Ramos (cell line): ENCODE measurements at regions not wholly inside any gene's neighbourhood (a gene's known extent, or its start where the extent isn't known, plus 50 kb on each side); places are given as distances from the start of the nearest gene placed in this dataset.

Experiments
- in situ Hi-C: fragments of 300-500 bp; cut with MboI; formaldehyde crosslinking; loops from one replicate; pipeline ENCODE4 v1.14.3; 2022; ENCODE audit warnings: low sequenced_read_pairs; ENCODE audit not compliant: unreplicated experiment

DNA sequence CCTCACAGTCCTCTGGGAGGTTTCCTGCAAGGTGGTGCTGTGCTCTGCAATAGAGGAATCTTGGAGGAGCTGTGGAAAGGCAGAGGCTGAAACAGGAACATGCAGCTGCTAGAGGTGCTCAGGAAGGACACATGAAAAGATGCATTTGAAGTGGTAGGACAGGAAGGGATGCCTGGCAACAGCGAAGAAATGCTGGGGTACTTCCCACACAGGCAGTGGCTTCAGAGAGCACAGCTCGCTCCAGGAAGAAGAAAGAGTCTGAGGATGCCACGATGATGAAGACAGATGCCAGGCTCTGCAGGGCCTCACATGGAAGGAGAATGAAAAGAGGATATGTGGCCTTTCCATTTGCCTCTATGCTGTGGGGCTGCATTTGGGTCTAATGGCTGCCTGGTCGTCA lies 77.0 kb upstream of the TMEM72 start:
- in situ Hi-C loops: no loop called here

DNA sequence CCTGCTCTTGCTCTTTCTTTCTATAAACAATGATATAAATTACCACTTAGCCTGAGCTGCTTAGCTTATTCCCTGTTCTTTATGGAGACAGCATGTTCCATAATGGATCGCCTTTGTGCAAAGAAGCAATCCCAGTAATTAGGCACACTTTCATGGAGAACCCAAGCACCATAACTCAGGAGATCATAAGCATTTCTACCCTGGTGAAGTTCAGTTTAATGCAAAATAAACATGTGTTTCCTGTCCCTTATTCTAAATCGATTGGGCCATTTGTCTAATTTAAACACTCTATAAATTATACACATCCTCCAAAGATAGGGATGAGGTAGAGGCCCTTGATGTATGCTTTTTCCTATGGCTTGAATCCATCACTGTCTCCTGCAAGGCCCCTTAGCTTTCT lies 75.8 kb upstream of the TMEM72 start:
- in situ Hi-C loops: no loop called here

- in situ Hi-C loops: no loop called here
Observed at GRCh38 chr10:44843484-44843883, 67.7 kb upstream of the TMEM72 start.

DNA sequence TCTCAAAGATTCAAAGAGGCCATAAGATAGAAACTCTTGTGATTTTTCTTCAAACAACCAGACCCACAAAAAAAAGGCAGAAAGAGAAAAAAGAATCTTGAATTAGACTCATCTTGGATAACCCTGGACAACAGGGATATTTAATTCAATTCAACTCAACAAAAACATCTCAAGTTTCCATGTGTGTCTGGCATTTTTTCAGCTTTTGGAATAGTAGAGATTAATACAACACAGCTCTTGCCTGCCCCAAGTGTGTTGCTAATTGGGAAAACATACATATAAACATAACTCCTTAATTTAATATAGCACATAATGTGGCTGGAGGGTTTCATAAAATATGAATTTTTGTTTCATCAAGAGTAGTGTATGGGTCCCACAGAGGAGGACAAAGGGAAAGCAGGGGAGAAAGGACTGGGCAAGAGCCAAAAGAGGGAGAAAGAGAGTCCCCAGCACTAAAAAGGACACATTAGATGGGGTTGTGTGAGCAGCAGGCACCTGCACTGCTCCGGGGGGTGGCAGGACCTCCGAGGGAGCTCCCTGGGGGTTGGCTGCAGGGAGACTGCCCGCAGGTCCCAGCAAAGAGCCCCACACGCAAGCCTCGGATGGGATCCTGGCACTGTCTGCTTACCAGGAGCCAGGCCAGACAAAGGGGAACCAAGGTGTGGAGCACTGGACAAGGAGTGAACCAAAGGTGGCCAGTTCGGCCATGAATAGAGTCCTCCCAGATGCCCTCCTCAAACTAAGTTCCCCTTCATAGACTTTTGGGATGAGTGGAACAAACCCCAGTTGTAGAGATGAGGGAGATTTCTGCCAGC lies 65.6 kb upstream of the TMEM72 start:
- in situ Hi-C loops: no loop called here

DNA sequence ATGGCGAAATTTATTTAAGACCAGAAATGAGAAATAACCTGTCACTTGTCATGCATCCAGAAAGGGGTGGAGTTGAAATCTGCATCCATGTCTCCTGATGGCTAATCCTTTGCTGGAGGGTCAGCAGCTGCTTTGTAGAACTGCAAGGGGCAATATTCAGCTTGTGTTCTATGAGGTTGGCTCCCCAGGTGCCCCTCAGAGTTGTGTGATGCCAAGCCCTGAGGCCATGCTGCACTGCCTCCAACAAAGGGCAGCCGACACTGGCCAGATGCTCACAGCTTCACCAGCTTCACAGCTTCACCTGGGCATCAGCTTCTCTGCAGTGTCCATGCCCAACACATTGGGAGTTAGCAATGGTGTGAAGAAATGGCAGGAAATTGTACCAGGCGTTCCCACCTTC lies 64.0 kb upstream of the TMEM72 start:
- in situ Hi-C loops: no loop called here

- in situ Hi-C loops: no loop called here
Observed at GRCh38 chr10:44848211-44848610, 62.9 kb upstream of the TMEM72 start.

- in situ Hi-C loops: no loop called here
Observed at GRCh38 chr10:44849936-44850335, 61.2 kb upstream of the TMEM72 start.

- in situ Hi-C loops: no loop called here
Observed at GRCh38 chr10:44850356-44850934, 60.7 kb upstream of the TMEM72 start.

DNA sequence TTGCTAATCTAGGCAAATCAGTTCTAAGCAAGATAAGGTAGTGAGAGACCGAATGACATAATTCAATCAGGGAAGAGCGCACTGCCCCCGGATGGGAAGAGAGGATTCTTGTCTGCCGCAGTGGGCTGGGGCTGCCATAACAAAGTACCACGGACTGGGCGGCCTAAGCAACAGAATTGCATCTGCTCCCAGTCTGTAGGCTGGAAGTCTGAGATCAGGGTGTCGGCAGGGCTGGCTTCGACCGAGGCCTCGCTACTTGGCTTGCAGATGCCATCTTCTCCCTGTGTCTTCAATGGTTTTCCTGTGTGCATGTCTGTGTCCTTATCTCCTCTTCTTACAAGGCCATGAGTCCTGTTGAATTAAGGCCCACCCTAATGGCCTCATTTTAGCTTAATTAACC lies 59.7 kb upstream of the TMEM72 start:
- in situ Hi-C loops: no loop called here

DNA sequence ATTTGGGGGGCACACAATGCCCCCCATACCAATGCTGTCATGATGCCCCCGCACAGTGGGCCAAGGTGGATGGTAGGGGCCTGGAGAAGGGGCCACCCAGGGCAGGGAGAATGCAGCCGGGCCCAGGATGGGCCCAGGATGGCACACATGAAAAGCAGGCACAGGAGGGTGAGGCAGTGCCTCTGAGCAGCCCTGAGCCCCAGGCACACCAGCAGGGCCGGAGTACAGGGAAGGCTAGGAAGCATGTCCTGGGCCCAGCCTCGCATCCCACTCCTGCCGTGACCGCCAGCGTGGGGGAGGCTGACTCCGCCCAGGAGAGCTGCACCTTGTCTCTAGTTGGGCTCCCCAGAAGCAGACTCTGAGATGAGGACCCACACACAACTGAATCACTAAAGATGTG lies 59.3 kb upstream of the TMEM72 start:
- in situ Hi-C loops: no loop called here

DNA sequence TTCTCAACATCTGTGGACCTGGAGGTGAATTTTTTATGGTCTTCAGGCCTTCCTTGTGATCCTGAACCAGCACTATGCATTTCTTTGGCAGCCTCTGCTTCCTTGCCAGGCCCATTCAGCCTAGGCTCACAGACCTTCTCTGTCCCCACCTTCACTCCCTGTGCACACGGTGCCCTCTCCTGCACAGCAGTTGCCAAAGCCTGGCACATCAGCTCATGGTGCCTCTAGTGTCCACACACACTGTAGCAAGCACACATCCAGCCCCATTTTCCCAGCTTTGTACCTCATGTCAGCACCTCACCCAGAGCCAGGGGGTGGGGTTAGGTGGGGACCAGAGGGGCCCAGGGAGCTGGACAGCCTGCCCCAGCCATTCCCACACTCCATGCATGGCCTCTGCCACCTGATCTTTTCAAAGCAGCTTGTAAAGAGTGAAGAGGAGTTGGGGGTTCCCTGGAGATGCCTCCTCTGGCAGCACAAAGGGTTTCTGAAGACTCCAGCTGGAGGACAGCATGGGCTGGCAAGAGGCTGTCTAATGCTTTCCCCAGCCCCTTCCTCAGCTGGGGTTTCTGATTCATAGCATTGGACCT lies 57.9 kb upstream of the TMEM72 start:
- in situ Hi-C loops: no loop called here

- in situ Hi-C loops: no loop called here
Observed at GRCh38 chr10:44853796-44854195, 57.3 kb upstream of the TMEM72 start.

DNA sequence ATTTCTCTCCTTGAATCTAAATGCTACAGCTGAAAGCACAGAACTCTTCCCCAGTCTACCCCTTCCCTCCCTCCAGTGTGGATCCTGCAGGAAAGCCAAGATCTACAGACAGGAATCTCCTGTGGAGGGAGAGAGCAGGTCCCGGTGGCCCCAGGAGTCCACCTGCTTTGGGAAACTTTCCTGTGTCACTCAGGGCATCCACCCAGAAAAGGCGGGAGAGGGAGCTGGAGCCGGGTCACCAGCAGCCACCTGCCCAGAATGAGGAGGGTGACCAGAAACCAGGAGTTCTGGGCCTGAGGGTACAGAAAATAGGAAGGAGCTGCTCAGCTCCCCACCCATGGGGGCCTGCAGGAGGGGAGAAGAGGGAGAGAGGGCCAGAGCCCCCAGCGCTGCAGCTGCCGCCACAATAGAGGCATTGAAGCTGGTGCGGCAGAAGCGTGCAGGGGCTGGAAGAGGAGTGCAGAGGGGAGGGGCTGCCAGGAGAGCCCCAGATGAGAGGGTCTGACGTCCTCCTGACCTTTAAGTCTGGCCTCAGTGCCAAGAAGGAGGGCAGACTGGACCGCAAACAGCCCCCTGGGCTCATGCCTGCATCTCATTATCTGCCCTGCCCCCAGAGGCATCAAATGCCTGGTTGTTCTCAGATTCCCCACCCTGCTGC lies 56.3 kb upstream of the TMEM72 start:
- in situ Hi-C loops: no loop called here

- in situ Hi-C loops: no loop called here
Observed at GRCh38 chr10:44856696-44857095, 54.4 kb upstream of the TMEM72 start.

DNA sequence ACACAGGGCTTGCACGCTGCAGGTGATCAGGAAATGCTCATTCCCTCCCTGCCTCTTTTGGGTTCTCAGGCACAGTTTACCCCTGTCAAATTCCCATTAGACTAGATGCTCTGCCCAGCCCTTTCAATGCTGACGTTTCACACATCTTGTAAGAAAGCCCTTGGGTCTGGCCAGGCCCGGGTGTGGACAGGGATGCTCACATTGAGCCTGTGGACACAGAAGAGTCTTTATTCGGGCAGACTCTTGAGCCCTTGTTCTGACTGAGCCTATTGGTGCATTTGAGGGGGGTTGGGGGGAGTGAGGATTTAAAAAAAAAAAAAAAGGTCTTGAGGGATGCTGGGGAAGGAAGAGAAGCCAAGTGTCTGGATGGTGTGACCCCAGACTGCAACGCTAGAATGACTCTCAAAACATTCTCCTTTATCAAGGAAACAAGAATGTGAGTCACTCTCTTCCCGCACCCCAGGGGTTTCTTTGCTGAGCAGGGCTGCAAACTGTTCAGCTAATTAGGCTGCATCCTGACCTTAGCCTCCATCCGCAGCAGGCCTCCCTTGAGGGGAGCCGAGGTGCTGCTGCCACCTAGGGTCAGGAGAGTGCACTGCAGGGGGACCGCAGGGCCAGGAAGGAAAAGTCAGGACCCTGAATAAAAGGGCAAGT lies 53.6 kb upstream of the TMEM72 start:
- in situ Hi-C loops: no loop called here

DNA sequence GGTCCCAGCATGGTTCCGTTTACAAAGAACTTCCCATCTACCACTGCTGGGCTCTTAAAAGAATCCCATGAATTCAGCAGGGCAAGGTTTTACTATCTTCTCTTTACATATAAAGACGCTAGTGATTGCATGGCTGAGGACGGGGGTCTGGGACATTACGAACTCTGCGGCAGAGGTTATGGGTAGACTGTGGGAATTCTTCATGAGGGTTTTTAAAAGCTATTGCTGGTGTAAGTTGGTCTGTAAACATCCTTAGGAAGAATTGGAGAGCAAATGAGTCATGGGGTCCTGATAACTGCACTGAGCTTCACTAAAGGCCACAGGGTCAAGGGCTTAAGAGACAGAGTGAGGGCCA lies 53.1 kb upstream of the TMEM72 start:
- in situ Hi-C loops: no loop called here

DNA sequence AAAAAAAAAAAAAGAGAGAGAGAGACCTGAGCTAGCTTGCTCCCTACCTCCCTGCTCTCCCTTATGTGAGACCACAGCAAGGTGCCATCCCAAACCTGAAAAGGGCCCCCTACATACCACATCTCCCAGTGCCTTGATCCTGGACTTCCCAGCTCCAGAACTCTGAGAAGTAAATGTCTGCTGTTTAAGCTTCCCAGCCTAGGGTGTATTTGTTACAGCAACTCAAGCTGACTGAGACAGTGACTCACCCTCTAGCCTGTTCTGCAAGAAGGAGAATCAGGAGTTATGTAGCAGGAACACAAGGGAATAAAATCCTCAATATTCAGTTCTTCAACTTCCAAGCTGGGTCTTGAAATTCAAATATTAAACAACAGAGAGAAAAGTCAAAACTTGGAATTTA lies 52.1 kb upstream of the TMEM72 start:
- in situ Hi-C loops: no loop called here

DNA sequence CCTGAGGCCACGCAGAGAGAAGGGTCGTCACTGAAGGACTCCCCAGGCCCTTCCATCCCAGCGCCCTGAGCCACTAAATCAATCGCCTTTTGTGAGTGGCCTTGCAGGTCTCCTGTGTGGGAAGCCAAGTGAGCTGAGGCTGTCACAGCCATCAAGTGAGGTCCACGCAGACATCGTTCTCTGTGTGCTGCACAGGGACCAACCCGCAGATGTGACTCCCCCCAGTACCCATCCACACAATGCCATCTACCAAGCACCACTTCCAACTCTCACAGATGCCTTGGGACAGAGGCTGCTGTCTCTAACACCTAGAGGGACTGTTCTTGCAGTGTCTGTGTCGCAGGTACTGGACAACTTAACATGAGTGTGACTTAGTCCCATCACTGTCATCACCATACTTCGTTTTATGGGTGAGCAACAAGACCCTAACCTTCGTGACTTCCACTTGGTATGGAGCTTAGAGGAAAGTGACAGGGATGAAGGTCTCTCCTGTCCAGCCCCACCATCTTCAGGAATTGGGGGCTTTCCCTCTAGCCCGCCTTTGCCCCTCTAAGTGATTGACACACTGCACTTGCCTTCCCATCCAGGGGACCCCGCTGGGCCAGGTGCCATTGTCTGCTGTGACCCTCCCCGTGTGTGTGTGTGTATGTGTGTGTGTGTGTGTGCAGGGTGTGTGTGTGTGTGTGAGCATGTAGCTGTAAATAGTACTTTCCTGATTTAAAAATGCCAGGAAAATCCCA lies 51.4 kb upstream of the TMEM72 start:
- in situ Hi-C loops: loop anchor here (10.0 kb wide), 1 partner anchor 1195 kb away; no protein-coding TSS in a partner anchor

DNA sequence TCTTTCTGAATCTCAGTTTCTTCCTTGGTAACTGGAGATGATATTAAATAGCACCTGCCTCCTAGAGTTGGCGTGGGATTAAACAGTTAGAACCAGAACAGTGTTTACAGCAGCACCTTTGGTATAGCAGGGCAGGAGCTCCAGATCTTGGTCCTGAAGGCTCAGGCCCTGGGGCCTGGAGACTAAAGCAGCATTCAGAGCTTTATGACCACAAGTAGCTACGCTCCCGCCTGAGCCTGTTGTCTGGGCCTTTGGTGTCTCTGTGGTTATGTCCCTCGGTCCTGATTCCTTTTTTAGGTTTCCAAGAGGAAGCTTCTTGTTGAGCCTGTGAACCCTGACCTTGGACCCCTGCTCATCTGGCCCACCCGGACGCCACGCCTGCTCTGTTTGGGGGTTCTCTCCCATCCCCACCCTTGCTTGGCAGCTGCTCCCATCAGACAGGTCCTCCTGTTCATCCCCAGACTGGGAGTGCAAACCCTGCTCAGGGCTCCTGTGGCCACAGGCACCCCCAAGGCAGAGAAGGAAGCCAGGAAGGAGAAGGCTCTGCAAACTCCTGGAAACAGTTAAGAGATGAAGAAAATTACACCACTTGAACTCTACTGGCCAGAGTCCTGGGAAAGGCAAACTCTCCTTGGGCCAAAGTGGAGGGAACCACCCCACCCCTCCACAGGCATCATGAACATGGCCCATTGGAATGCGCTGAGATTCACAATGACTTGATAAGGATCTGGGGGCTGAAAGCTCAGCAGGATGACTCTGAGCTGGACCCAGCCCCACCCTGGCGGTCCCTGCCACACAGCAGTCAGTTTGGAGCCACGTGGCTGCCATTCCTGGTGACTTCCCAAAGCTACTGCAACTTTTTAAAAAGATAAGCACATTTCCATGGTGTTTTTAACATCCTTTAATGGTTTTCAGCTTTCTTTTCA lies 50.1 kb upstream of the TMEM72 start:
- in situ Hi-C loops: loop anchor here (10.0 kb wide), 1 partner anchor 1196 kb away; no protein-coding TSS in a partner anchor
